Activated CD8-positive, alpha-beta memory T cell treated with anti-CD3 and anti-CD28 coated beads, Interleukin-2, amount 10 ng/mL, durations not matched to agents 7 days and 5 days (primary cell): ENCODE measurements at regions not wholly inside any gene's neighbourhood (a gene's known extent, or its start where the extent isn't known, plus 50 kb on each side); places are given as distances from the start of the nearest gene placed in this dataset.

Experiments used
- ATAC-seq: fragments of 150-1000 bp; cut with Tn5 transposase; one replicate; pipeline ENCODE4 v1.10.0; 2021; ENCODE audit warnings: moderate library complexity
- CTCF ChIA-PET: fragments of 350-600 bp; sonication (Branson Sonifier 250); formaldehyde crosslinking; loops from one replicate; lab custom pipeline; 2021; ENCODE audit warnings: antibody characterized with exemption; lab: Charles Lee
- DNase-seq: peaks from one replicate; pipeline ENCODE4 v3.0.0-alpha.2; 2020
- H3K27ac Mint-ChIP-seq: one replicate; pipeline ENCODE4 v1.8.0; 2021; ENCODE audit warnings: mild to moderate bottlenecking, mixed read lengths
- H3K27me3 Mint-ChIP-seq: one replicate; pipeline ENCODE4 v1.8.0; 2021; ENCODE audit warnings: mixed read lengths
- H3K36me3 Mint-ChIP-seq: one replicate; pipeline ENCODE4 v1.8.0; 2021; ENCODE audit warnings: mild to moderate bottlenecking, mixed read lengths
- H3K4me1 Mint-ChIP-seq: one replicate; pipeline ENCODE4 v1.8.0; 2021; ENCODE audit warnings: mixed read lengths
- H3K4me3 Mint-ChIP-seq: one replicate; pipeline ENCODE4 v1.8.0; 2021; ENCODE audit warnings: mild to moderate bottlenecking, moderate library complexity, mixed read lengths
- H3K9me3 Mint-ChIP-seq: one replicate; pipeline ENCODE4 v1.8.0; 2022; ENCODE audit warnings: low read depth, mixed read lengths

DNA sequence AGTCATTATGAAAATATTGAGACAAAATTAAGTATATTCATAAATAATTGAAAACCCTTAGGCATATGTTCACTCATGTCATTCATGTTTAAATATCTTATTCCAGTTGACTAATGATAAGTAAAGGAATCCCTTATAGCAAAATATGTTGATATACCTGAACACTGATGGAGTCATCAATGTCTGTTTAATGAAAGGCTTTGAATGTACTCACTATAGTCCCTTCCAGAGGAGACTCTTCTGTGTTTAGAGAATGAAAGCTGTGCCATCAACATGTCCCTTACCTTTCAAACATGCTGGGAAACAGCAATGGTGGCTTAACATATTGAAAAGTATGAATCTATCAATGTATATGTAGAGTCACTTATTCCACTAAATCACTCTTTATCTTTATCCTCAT is 242.9 kb downstream of the KCNJ3 start:
- Mint-ChIP-seq H3K27ac (no peak overlapping the region), H3K9me3 (no peaks in the 10 kb centered on the region), H3K4me1 (no peaks in the 10 kb centered on the region), H3K27me3 (no peaks in the 10 kb centered on the region), H3K36me3 (no peaks in the 10 kb centered on the region), H3K4me3 (no peak overlapping the region)
- ATAC-seq (no peak), DNase-seq (no peak)
- CTCF ChIA-PET: no interaction called here

DNA sequence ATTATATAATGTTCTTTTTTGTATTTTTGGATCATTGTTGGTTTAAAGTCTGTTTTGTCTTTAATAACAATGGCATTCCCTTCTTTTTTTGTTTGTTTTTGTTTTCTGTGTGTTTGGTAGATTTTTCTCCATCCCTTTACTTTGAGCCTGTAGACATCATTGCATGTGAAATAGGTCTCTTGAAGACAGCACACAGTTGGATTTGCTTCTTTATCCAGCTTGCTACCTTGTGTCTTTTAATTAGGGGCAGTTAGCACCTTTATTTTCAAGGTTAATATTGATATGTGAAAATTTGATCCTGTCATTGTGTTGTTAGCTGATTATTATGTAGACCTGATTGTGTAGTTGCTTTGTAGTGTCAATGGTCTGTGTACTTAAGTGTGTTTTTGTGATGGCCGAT is 235.7 kb downstream of the KCNJ3 start:
- CTCF ChIA-PET: no interaction called here
- Mint-ChIP-seq H3K27me3 (no peaks in the 10 kb centered on the region), H3K36me3 (no peaks in the 10 kb centered on the region), H3K4me3 (no peak overlapping the region), H3K4me1 (no peaks in the 10 kb centered on the region), H3K9me3 (peaks cover 7% of the 10 kb centered on the region), H3K27ac (no peak overlapping the region)
- ATAC-seq: no peak
- DNase-seq: no peak

DNA sequence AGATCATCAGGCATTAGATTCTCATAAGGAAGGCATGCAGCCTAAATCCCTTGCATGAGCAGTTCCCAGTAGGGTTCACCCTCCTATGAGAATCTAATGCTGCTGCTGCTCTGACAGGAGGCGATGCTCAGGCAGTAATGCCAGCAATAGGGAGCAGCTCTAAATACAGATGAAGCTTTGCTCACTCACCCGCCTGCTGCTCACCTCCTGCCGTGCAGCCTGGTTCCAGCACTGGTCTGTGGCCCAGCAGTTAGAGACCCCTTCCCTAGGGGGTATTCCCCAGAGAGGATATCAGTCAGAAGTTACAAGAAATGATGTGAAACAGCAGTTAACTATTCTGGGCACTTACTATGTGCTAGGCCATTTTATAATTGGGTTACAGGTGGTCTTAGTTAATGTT is 226.0 kb downstream of the KCNJ3 start:
- Mint-ChIP-seq H3K9me3 (no peaks in the 10 kb centered on the region), H3K27ac (no peak overlapping the region)
- CTCF ChIA-PET: no interaction called here

GRCh38 chr2:154914561-154914960 is 216.1 kb downstream of the KCNJ3 start:
- H3K27ac Mint-ChIP-seq: no peak overlapping the region
- H3K4me3 Mint-ChIP-seq: no peak overlapping the region
- DNase-seq (no peak), ATAC-seq (no peak)
- H3K27me3 Mint-ChIP-seq: no peaks in the 10 kb centered on the region
- CTCF ChIA-PET: no interaction called here
- H3K36me3 Mint-ChIP-seq: no peaks in the 10 kb centered on the region
- H3K4me1 Mint-ChIP-seq: no peaks in the 10 kb centered on the region
- H3K9me3 Mint-ChIP-seq: no peaks in the 10 kb centered on the region

More for the DNA sequence above, 226.0 kb downstream of the KCNJ3 start:
- H3K27me3 Mint-ChIP-seq: no peaks in the 10 kb centered on the region
- no peaks in the 10 kb centered on the region for H3K36me3 Mint-ChIP-seq
- H3K4me1 Mint-ChIP-seq: no peaks in the 10 kb centered on the region
- ATAC-seq: no peak
- DNase-seq: no peak
- H3K4me3 Mint-ChIP-seq: no peak overlapping the region

DNA sequence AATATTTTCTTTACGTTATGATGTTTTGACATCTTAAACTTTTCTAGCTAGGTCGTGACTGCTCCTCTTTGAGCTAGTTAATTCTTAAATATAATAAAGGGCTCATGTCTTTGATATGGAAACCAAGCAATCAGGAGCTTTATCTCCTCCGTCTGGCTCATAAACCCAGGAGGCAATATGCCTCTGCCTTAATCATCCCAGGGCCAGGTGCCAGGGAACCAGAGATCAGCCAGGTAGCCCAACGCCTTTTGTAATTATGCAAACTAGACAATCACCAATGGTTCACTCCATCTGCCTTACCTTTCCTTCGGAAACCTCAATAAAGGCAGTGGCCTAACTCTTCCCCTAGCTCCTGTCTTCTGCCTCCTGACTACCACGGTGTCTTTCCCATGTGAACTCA is 213.7 kb downstream of the KCNJ3 start:
- no peaks in the 10 kb centered on the region for H3K36me3 Mint-ChIP-seq
- ATAC-seq (no peak), DNase-seq (no peak)
- no peaks in the 10 kb centered on the region for H3K27me3 Mint-ChIP-seq
- H3K27ac Mint-ChIP-seq: no peak overlapping the region
- no peak overlapping the region for H3K4me3 Mint-ChIP-seq
- no peaks in the 10 kb centered on the region for H3K9me3 Mint-ChIP-seq
- CTCF ChIA-PET: no interaction called here
- no peaks in the 10 kb centered on the region for H3K4me1 Mint-ChIP-seq

- H3K4me3 Mint-ChIP-seq: no peak overlapping the region
- H3K27ac Mint-ChIP-seq: no peak overlapping the region
- no peaks in the 10 kb centered on the region for H3K9me3 Mint-ChIP-seq
- H3K36me3 Mint-ChIP-seq: no peaks in the 10 kb centered on the region
- CTCF ChIA-PET: no interaction called here
- H3K27me3 Mint-ChIP-seq: no peaks in the 10 kb centered on the region
- ATAC-seq (no peak), DNase-seq (no peak)
- no peaks in the 10 kb centered on the region for H3K4me1 Mint-ChIP-seq
Observed at GRCh38 chr2:154911729-154912128, 213.2 kb downstream of the KCNJ3 start.

- Mint-ChIP-seq H3K4me3 (no peak overlapping the region), H3K27ac (no peak overlapping the region), H3K36me3 (no peaks in the 10 kb centered on the region), H3K9me3 (no peaks in the 10 kb centered on the region), H3K27me3 (no peaks in the 10 kb centered on the region), H3K4me1 (no peaks in the 10 kb centered on the region)
- no peak for ATAC-seq
- CTCF ChIA-PET: no interaction called here
- DNase-seq: no peak
Observed at GRCh38 chr2:154910701-154911100, 212.2 kb downstream of the KCNJ3 start.

DNA sequence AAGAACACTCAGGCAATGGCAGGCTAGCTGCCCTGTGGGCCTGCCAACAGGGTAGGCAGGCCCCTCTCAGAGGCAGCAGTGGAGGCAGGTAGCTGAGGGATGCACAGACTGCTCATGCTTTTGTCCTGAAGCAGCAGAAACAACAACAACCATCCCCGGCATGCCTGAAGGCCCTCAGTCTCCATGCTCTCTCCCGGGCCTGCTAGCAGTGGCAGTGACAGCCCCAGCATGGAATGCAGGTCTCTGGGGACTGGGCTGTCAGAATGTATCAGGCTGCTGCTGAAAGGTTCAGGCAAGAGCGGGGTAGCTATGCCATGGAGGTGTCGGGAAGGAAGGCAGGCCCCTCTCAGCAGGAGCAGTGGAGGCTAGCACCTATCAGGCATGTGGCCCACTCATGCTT is 209.8 kb downstream of the KCNJ3 start:
- H3K36me3 Mint-ChIP-seq: no peaks in the 10 kb centered on the region
- no peak overlapping the region for H3K27ac Mint-ChIP-seq
- H3K27me3 Mint-ChIP-seq: no peaks in the 10 kb centered on the region
- CTCF ChIA-PET: no interaction called here
- DNase-seq (no peak), ATAC-seq (no peak)
- H3K4me1 Mint-ChIP-seq: no peaks in the 10 kb centered on the region
- H3K9me3 Mint-ChIP-seq: peaks cover 7% of the 10 kb centered on the region
- H3K4me3 Mint-ChIP-seq: no peak overlapping the region
